Naive thymus-derived CD8-positive, alpha-beta T cell (primary cell): ENCODE measurements at regions not wholly inside any gene's neighbourhood (a gene's known extent, or its start where the extent isn't known, plus 50 kb on each side); places are given as distances from the start of the nearest gene placed in this dataset.
"Not testable (repeated sequence)": the region's sequence is repeated elsewhere in the genome, so short reads cannot be mapped to it uniquely, and the experiment has no call there.

Experiments
- ATAC-seq, 2 donors: fragments of 150-1000 bp; cut with Tn5 transposase in 1 of 2; sonication (Bioruptor Pico), chemical (Tn5 transposase) in 1 of 2; 1 replicate in 1 of 2; 2 replicates in 1 of 2; pipeline ENCODE4 v1.10.0; 2021; ENCODE audit warnings: mild to moderate bottlenecking in 2 of 2, moderate library complexity in 2 of 2
- POLR2A ChIA-PET: fragments of 350-600 bp; sonication (Branson Sonifier 250); formaldehyde crosslinking; loops from one replicate; lab custom pipeline; 2021; ENCODE audit warnings: antibody characterized with exemption; lab: Charles Lee
- DNase-seq, 10 donors: peaks; one replicate each; pipeline versions ENCODE4 v3.0.0 to v3.0.0-alpha.2; 2020 to 2022
- H3K27ac Mint-ChIP-seq, 10 donors: one replicate each; pipeline ENCODE4 v1.8.0; 2020 to 2022; ENCODE audit warnings: mild to moderate bottlenecking in 10 of 10, mixed read lengths in 10 of 10, moderate library complexity in 4 of 10, inconsistent platforms in 1 of 10
- H3K27me3 Mint-ChIP-seq, 5 donors: one replicate each; pipeline ENCODE4 v1.8.0; 2021 to 2022; ENCODE audit warnings: mixed read lengths in 5 of 5
- H3K36me3 Mint-ChIP-seq, 3 donors: one replicate each; pipeline ENCODE4 v1.8.0; 2020 to 2022; ENCODE audit warnings: mixed read lengths in 3 of 3, mild to moderate bottlenecking in 2 of 3, inconsistent platforms in 1 of 3
- H3K4me1 Mint-ChIP-seq, 4 donors: one replicate each; pipeline ENCODE4 v1.8.0; 2021 to 2022; ENCODE audit warnings: mixed read lengths in 4 of 4
- H3K4me3 Mint-ChIP-seq, 10 donors: one replicate each; pipeline ENCODE4 v1.8.0; 2020 to 2022; ENCODE audit warnings: mild to moderate bottlenecking in 10 of 10, mixed read lengths in 10 of 10, moderate library complexity in 6 of 10, inconsistent platforms in 1 of 10
- H3K9me3 Mint-ChIP-seq, 9 donors: one replicate each; pipeline ENCODE4 v1.8.0; 2020 to 2022; ENCODE audit warnings: mixed read lengths in 9 of 9, mild to moderate bottlenecking in 3 of 9, inconsistent platforms in 1 of 9, moderate library complexity in 1 of 9

DNA sequence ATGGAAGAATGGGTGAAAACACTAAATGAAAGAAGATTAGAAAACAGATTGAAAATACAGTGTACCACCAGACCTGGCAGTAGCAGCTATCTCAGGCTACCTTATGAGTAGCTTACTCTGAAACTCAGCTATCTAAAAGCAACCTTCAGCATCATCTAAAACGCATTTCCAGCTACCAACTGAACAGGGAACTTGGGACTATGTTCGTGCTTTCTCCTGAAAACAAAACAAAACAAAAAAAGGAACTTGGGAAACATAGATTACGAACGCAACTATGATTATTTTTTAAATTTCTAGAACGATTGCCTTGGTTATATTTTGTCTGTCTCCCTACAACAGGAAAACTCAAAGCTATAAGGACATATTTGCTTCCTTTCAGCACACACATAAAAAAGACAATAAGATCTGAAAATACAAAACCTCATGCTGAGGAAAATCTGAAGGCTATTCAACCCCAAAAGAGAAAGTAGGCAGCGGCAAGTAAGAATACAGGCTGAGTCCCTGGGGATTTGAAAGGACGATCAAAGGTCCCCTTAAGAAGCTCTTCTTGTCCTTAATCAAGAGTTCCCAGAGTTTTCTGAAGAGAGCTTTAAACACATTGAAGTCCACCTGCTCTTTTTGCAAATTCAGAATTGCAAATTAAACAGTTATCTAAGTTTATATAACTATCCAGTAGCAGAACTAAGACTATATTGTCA lies 53.4 kb downstream of the OR2K2 start:
- Mint-ChIP-seq H3K4me3 (peak overlapping the region in 1 of 10 donors; percentile 50), H3K4me1 (no peaks in the 10 kb centered on the region), H3K27ac (no peak overlapping the region), H3K36me3 (no peaks in the 10 kb centered on the region), H3K9me3 (no peaks in the 10 kb centered on the region), H3K27me3 (peaks cover 0 to 15% (median 8%) of the 10 kb centered on the region in 5 donors)
- POLR2A ChIA-PET, result no interaction called here
- DNase-seq (no peak), ATAC-seq (no peak)

DNA sequence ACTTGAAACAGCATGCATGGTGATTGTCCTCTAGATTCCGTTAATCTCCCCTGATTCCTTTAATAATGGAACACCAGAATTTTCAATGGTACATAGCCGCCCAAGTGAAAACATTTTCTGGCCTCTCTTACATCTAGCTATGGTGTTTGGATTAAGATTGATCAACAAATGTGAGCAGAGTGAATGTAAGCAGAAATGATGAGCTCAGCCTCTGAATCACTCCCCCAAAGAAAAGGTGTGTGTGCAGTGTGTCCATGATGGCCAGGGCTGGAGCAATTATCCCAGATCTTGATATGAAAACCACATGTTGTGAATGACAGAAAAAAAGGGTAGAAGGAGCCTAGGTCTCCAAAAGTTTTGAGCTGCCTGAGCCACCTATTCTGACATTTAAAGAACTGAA lies 55.3 kb downstream of the OR2K2 start:
- no peaks in the 10 kb centered on the region for H3K36me3 Mint-ChIP-seq
- ATAC-seq (no peak), DNase-seq (no peak)
- POLR2A ChIA-PET, result no interaction called here
- H3K27me3 Mint-ChIP-seq, result peaks cover 0 to 8% (median 1%) of the 10 kb centered on the region in 5 donors
- no peaks in the 10 kb centered on the region for H3K4me1 Mint-ChIP-seq
- no peak overlapping the region for H3K4me3 Mint-ChIP-seq
- no peak overlapping the region for H3K27ac Mint-ChIP-seq
- H3K9me3 Mint-ChIP-seq, result no peaks in the 10 kb centered on the region

DNA sequence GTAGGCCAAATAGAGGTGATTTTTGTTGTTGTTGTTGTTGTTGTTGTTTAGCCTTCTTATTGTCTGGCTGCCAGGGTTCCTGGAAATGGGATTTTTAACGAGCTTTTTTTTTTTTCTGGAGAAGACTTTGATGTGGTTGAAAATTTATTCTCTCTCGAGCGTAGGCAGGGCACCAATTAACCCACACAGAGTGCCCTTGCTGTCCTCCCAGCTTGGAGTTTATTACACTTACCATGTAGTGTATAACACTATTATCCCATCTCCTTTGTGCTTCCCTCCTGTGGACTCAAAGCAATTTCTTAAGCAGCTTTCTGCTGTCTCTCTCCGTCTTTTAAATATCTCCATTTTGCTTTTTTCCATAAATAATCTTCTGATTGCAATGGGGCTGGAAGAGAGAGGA lies 57.4 kb downstream of the OR2K2 start:
- no peak for ATAC-seq
- H3K4me3 Mint-ChIP-seq, result no peak overlapping the region
- no peaks in the 10 kb centered on the region for H3K36me3 Mint-ChIP-seq
- H3K4me1 Mint-ChIP-seq, result no peaks in the 10 kb centered on the region
- POLR2A ChIA-PET, result no interaction called here
- no peak overlapping the region for H3K27ac Mint-ChIP-seq
- peaks cover 0 to 8% (median 1%) of the 10 kb centered on the region in 5 donors for H3K27me3 Mint-ChIP-seq
- DNase-seq, result no peak
- peaks cover 0 to 9% (median 0%) of the 10 kb centered on the region in 9 donors for H3K9me3 Mint-ChIP-seq

DNA sequence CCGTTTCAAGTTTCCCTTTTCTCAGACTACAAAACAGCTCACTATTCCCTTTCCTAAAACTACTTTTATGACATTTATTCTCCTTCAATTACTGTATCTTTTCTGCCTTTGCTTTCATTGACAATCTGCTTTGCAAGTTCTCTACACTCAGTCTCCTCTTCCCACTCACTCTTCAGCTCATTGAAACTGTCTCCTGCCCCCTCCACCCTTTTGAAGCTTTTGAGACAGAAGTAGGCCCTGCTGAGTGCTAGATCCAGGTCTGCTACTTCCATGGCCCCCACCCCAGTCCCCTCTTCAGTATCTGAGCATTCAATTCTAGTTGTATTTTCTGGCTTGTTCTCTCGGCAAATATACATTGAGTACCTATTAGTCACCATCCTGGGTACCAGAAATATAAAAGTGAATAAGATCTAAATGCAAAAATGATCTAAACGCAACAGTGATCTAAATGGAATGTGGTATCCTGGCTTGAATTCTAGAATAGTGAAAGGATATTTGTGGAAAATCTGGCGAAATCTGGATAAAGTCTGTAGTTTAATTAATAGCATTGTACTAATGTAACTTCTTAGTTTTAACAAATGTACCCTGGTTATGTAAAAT lies 58.4 kb downstream of the OR2K2 start:
- Mint-ChIP-seq H3K27me3 (peaks cover 0 to 8% (median 4%) of the 10 kb centered on the region in 5 donors), H3K27ac (no peak overlapping the region), H3K4me3 (no peak overlapping the region), H3K4me1 (no peaks in the 10 kb centered on the region), H3K9me3 (peaks cover 0 to 9% (median under 1%) of the 10 kb centered on the region in 9 donors), H3K36me3 (no peaks in the 10 kb centered on the region)
- ATAC-seq (no peak), DNase-seq (no peak)
- POLR2A ChIA-PET, result no interaction called here

DNA sequence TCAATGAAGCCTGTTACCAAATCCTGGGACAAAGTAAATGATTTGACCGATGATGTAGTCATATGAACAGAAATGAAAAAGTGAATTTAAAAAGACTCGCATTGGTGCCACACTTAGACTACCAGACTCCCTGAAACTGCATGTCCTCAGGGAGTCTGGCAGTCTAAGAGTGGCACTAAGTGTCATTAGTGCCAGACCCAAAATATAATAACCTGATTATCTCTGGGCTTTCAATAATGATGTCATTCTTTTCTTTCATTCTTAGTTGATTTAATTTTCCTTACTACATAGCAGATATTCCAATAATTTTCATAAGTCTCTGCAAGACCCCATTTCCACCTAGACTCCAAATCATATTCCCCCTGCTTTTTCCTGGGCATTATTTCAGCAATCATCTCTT lies 59.0 kb downstream of the OR2K2 start:
- H3K27me3 Mint-ChIP-seq, result peaks cover 0 to 8% (median 4%) of the 10 kb centered on the region in 5 donors
- no peak overlapping the region for H3K4me3 Mint-ChIP-seq
- H3K9me3 Mint-ChIP-seq, result peaks cover 0 to 11% (median 3%) of the 10 kb centered on the region in 9 donors
- no peak overlapping the region for H3K27ac Mint-ChIP-seq
- H3K4me1 Mint-ChIP-seq, result no peaks in the 10 kb centered on the region
- POLR2A ChIA-PET, result no interaction called here
- H3K36me3 Mint-ChIP-seq, result no peaks in the 10 kb centered on the region
- no peak for DNase-seq
- no peak for ATAC-seq

DNA sequence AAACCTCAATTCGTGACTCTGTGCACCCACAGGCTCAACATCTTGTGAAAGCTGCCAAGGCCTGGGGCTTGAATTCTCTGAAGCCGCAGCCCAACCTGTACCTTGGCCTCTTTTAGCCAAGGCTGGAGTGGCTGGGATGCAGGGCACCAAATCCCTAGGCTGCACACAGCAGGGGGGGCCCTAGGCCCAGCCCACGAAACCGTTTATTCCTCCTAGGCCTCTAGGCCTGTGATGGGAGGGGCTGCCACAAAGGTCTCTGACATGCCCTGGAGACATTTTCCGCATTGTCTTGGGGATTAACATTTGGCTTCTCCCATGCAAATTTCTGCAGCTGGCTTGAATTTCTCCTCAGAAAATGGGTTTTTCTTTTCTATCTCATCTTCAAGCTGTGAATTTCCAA lies 64.0 kb downstream of the OR2K2 start:
- POLR2A ChIA-PET, H3K27me3 Mint-ChIP-seq: not testable (repeated sequence)
- H3K9me3 Mint-ChIP-seq, result peaks cover 0 to 26% (median 6%) of the 10 kb centered on the region in 9 donors

DNA sequence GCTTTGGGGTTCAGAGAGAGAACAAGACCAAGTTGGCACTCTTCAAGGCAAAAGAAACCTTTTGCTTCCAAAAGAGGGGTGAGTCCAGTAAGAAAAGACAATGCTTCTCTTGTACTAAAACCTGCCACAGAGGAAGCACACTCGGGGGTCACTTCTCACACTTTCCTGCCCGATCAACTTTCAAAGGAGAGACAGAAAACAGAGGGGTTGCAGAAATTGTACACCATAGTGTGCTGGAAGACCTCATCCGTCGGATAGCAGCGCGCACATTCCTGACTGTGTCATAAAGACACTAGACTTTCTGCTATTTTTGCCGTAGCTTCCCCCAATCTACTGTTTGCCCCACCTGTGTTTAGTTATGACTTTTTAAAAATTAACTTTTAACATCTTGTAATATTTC lies 66.9 kb downstream of the OR2K2 start:
- no peaks in the 10 kb centered on the region for H3K36me3 Mint-ChIP-seq
- no peak overlapping the region for H3K4me3 Mint-ChIP-seq
- peaks cover 0 to 26% (median 5%) of the 10 kb centered on the region in 9 donors for H3K9me3 Mint-ChIP-seq
- ATAC-seq (no peak), DNase-seq (no peak)
- H3K27ac Mint-ChIP-seq, result no peak overlapping the region
- peaks cover 0 to 13% (median 4%) of the 10 kb centered on the region in 5 donors for H3K27me3 Mint-ChIP-seq
- POLR2A ChIA-PET, result no interaction called here
- H3K4me1 Mint-ChIP-seq, result no peaks in the 10 kb centered on the region

More for the DNA sequence above, 64.0 kb downstream of the OR2K2 start:
- ATAC-seq, H3K4me3 Mint-ChIP-seq, H3K4me1 Mint-ChIP-seq, DNase-seq, H3K36me3 Mint-ChIP-seq, H3K27ac Mint-ChIP-seq: not testable (repeated sequence)

DNA sequence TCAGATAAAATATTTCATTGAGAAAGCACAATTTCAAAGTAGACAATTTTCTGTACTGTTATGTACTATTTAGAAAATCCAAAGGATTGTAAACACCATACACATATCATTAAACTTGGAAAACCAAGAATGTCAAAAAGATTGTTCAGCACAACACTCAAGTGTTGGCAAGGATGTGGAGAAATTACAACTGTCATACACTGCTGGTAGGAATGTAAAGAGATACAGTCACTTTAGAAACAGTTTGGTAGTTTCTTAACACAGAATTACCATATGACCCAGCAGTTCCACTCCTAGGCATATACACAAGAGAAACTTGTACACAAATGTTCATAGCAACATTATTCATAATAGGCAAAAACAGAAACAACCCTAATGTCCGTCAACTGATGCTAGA lies 71.2 kb downstream of the OR2K2 start:
- ATAC-seq, result no peak
- POLR2A ChIA-PET, result no interaction called here
- DNase-seq, result no peak

DNA sequence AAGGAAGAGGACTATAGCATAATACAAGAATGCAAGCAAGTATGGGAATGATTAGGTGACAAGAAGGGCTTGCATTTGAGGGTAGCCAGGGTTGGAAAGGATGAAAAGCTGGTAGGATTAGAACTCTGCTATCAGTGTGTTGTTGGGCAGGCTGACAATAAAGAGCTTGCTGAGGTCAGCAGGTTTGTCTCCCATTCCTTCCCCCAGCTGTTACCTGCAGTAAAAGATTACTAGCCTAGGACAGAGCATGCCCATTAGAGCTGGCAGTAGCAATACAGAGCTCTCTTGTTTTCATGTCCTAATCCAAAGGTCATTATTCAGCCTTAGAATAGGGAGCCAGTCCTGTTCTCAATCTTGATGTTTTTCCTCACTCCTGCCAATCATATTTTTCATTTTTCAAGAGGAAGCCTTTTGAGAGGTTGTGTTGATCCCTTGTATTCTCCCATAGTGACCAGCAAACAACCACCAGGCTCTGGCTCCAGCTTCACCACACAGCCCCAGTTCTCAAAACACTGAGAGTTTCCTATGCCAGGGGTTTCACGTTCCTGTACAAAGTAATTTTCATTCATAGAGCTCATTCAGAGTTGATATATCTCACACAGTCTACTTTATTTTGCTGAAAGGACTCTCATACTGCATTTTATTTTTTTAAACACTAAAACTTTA lies 71.7 kb downstream of the OR2K2 start:
- peaks cover 3 to 13% (median 7%) of the 10 kb centered on the region in 5 donors for H3K27me3 Mint-ChIP-seq
- no peak for ATAC-seq

More for the DNA sequence above, 71.2 kb downstream of the OR2K2 start:
- Mint-ChIP-seq H3K9me3 (peaks cover 0 to 4% (median 0%) of the 10 kb centered on the region in 9 donors), H3K4me1 (no peaks in the 10 kb centered on the region), H3K27ac (no peak overlapping the region), H3K36me3 (no peaks in the 10 kb centered on the region), H3K4me3 (no peak overlapping the region), H3K27me3 (peaks cover 3 to 14% (median 7%) of the 10 kb centered on the region in 5 donors)

DNA sequence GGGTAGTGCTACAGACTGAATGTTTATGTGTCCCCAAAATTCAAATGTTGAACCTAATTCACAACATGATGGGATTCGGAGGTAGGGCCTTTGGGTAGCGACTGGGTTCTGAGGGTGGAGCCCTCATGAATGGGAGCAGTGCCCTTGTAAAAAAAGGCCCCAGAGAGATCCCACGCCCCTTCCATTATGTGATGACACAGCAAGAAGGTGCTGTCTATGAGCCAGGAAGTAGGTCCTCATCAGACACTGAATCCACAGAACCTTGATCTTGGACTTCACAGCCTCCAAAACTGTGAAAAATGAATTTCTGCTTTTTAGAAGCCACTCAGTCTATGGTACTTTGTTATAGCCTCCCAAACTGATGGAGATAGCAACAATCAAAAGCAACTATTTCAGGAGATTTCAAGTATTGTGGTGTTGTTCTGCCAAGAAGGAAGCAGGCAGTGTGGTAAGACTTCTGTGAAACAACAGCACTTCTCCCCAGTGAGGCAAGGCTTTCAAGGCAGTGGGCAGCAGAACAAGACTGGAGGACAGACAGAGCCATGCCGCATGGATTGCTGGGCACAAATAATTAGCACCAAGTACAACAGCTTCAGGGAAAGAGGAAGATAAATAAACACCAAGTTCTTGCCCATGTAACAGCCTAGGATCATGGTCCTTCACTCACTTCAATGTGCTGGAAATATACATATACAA lies 76.1 kb downstream of the OR2K2 start:
- POLR2A ChIA-PET, result no interaction called here

More for the DNA sequence above, 71.7 kb downstream of the OR2K2 start:
- Mint-ChIP-seq H3K36me3 (no peaks in the 10 kb centered on the region), H3K27ac (no peak overlapping the region), H3K4me3 (no peak overlapping the region), H3K4me1 (no peaks in the 10 kb centered on the region), H3K9me3 (peaks cover 0 to 4% (median 0%) of the 10 kb centered on the region in 9 donors)
- POLR2A ChIA-PET, result no interaction called here
- DNase-seq, result no peak

DNA sequence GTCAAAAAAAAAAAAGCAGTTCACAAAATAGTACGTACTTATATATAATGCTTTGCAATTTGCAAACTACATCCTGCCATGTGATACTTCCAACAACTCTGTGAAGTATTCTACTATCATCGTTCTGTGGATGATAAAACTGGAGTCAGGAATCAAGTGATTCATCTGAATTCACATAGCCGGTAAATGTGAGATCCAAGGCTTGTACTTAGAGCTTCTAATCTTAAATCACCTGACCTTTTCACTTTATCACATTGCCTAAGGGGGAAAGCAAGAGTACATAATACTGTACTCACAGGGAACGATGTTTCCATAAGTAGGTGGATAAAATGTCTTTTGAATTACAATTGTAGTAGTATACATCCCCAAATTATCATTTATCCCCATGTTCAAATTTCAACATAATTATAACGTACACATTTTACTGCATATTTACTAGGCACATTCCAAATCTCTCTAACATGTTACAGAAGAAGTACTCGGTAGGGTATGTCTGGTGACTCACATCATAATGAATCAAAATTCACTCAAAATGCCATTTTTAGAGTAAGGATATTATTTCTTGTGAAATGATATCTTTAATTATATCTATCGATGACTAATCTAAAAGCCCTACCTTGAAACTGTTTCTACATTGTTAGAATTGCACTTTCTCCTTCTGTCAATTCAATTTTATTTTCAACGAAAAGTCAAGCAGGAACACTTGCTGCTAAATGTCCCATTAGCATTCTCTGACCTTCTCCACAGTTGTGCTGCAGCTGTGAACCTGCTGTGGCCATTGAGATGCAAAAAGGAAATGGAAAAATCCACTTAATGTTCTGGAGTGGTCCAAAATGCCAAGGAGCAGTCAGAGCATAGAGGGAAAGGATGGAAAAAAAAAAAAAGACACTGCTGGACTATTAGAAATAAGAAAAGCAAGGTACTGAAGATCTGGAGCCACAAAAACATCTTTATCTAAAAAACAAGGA lies 78.9 kb downstream of the OR2K2 start:
- no peak for DNase-seq
- Mint-ChIP-seq H3K4me3 (no peak overlapping the region), H3K27ac (no peak overlapping the region), H3K27me3 (peaks cover 0 to 3% (median 0%) of the 10 kb centered on the region in 5 donors), H3K9me3 (peaks cover 0 to 6% (median 0%) of the 10 kb centered on the region in 9 donors), H3K4me1 (no peaks in the 10 kb centered on the region), H3K36me3 (no peaks in the 10 kb centered on the region)
- POLR2A ChIA-PET, result no interaction called here
- ATAC-seq, result no peak

More for the DNA sequence above, 76.1 kb downstream of the OR2K2 start:
- no peaks in the 10 kb centered on the region for H3K36me3 Mint-ChIP-seq
- H3K27me3 Mint-ChIP-seq, result peaks cover 0 to 9% (median 4%) of the 10 kb centered on the region in 5 donors
- H3K4me3 Mint-ChIP-seq, result no peak overlapping the region
- no peak overlapping the region for H3K27ac Mint-ChIP-seq
- no peaks in the 10 kb centered on the region for H3K4me1 Mint-ChIP-seq
- peaks cover 0 to 6% (median 0%) of the 10 kb centered on the region in 9 donors for H3K9me3 Mint-ChIP-seq
- no peak for DNase-seq
- ATAC-seq, result no peak

DNA sequence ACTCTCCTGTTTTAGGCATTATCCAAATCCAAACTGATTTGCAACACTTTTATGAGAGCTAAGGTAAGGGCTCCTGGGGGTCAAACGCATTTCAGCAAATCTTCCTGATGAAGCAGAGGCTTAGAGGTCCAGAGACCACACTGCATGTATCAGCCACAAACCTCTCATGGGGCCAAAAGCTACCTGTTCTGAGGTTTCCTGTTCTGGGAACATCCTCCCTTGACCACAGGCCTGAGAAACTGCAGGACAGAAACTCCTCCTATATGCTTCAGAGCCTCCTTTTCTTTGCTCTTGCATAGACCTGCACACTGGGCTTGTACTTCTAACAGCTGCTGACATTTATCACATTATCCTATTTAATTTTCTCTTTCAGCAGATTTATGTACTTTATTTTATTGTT lies 92.6 kb downstream of the OR2K2 start:
- H3K4me1 Mint-ChIP-seq, result no peaks in the 10 kb centered on the region
- no peaks in the 10 kb centered on the region for H3K9me3 Mint-ChIP-seq
- no peak for ATAC-seq
- H3K27me3 Mint-ChIP-seq, result peaks cover 0 to 6% (median 4%) of the 10 kb centered on the region in 5 donors
- POLR2A ChIA-PET, result no interaction called here
- no peaks in the 10 kb centered on the region for H3K36me3 Mint-ChIP-seq
- DNase-seq, result no peak
- H3K4me3 Mint-ChIP-seq, result no peak overlapping the region
- no peak overlapping the region for H3K27ac Mint-ChIP-seq
